ENCODE measurements at regions not wholly inside any gene's neighbourhood (a gene's known extent, or its start where the extent isn't known, plus 50 kb on each side); places are given as distances from the start of the nearest gene placed in this dataset.
"Not testable (repeated sequence)": the region's sequence is repeated elsewhere in the genome, so short reads cannot be mapped to it uniquely, and the experiment has no call there.

- peak in 1 of 51 donors; percentile 18 for DNase-seq
These were observed 95.7 kb upstream of the TRIM77 start for GRCh38 chr11:89614428-89614827.

DNA sequence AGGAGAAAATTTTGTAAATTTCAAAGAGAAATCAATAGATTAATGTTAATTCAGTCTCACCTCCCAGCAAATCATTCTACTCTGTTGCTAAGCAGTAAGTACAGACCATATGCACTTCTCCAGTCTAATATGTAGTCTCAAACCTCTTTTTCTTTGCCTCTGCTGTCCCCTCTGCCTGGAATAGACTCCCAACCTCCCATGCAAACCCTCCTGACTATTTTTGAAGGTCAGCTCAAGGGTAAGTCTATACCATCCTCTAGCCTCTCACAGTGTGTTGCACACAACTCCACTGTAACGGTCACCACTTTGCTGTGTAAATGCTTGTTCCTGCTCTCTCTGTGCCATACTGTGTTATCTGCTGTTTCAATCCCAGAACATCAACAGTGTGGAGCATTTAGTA lies 94.5 kb upstream of the TRIM77 start:
- DNase-seq: not testable (repeated sequence)

GRCh38 chr11:89616161-89616560 lies 93.9 kb upstream of the TRIM77 start:
- not testable (repeated sequence) for DNase-seq

- DNase-seq: peak in 1 of 51 donors; percentile 33
These were observed 93.0 kb upstream of the TRIM77 start for GRCh38 chr11:89616999-89617602.

DNA sequence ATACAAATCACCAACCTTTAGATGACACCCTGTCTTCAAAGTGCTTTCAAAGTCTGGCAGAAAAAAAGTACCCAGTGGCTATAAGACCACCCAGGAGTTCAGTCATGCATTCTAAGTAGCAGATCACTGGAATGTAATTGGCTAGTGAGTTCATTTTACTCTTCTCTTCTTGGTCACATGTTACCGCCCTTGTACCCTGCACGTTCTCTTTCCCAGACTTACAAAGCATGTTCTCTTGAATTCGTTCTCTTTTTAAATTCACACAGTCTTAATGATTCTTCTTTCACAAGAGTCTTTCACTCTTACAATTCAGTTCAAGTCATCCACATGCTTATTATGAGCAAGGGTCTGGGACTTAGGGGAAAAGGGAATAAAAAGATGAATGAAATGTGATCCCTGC lies 89.4 kb upstream of the TRIM77 start:
- not testable (repeated sequence) for DNase-seq

GRCh38 chr11:89625171-89625570 lies 84.9 kb upstream of the TRIM77 start:
- no peak for DNase-seq

- DNase-seq: no peak
These were observed 83.7 kb upstream of the TRIM77 start for GRCh38 chr11:89626366-89626765.

- not testable (repeated sequence) for DNase-seq
These were observed 83.2 kb upstream of the TRIM77 start for GRCh38 chr11:89626881-89627280.

GRCh38 chr11:89633135-89633705 lies 76.9 kb upstream of the TRIM77 start:
- peak in 12 of 51 donors; percentile 4 to 47 (median 20) for DNase-seq

DNA sequence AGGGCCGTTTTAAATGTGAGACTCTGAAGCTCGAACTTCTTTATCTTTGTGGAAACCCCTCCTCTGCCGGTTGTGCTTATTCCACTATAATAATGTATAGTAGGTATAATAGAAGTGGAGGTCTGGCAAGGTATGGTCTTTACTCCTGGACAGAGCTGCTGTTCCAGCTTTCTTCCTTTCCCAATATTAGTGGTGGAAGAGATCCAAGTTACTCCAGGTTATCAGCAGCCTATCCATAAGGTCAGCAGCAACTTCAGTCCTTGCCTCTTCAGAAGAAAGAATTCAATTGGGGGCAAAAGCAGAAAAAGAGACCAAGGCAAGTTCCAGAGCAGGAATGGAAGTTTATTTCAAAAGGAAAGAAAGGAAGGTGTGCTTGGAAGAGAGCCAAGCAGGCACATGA lies 69.3 kb upstream of the TRIM77 start:
- DNase-seq: not testable (repeated sequence)

GRCh38 chr11:89648232-89648631 lies 61.9 kb upstream of the TRIM77 start:
- not testable (repeated sequence) for DNase-seq

DNA sequence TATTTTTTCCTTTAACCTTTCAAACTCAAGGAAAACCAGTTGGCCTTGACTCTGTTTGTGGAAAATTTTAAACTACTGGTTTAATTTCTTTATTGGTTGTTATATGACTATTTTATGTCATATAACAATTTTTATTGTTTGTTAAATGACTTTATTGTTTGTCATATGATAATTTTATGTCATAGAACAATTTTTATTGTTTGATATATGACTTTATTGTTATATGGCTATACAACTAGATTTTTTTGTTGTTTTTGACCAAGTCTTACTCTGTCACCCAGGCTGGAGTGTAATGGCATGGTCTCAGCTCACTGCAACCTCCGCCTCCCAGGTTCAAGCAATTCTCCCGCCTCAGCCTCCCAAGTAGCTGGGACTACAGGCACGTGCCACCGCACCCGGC lies 61.1 kb upstream of the TRIM77 start:
- DNase-seq: not testable (repeated sequence)

DNA sequence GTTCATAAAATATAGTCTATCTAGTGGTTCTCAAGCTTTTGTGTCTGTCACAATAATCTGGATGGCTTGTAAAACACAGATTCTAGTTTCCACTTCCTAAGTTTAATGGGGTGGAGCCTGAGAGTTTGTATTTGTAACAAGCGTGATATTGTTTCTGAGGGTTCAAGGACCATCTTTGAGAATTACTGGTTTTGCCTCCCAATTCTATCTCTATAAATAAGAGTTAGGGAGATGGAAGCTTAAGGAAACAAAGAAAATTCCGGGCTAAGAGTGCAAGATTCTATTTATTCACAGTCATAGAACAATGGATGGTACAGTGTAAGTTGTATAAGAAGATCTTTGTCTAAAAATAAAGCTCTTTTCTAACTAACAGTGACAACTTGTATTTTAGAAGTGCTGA lies 55.4 kb upstream of the TRIM77 start:
- DNase-seq: peak in 1 of 51 donors; percentile 57

GRCh38 chr11:89658767-89659166 lies 51.3 kb upstream of the TRIM77 start:
- DNase-seq: not testable (repeated sequence)

DNA sequence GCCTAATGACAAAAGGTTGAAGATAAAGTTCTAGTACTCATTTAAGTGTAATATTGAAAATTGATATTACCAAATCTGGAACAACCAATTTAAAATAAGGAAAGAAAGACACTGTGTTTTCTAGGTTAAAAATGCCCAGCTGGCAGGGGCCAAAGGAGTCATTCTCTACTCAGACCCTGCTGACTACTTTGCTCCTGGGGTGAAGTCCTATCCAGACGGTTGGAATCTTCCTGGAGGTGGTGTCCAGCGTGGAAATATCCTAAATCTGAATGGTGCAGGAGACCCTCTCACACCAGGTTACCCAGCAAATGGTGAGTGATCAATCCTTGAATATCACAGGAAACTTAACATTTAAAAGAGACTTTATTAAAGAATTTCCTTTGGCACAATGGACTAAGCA lies 50.7 kb upstream of the TRIM77 start:
- not testable (repeated sequence) for DNase-seq

GRCh38 chr11:89660234-89660633 lies 49.9 kb upstream of the TRIM77 start:
- DNase-seq: no peak

Measured in hypothalamus (tissue), 51 donors.